SK-N-SH (cell line): ENCODE measurements at regions not wholly inside any gene's neighbourhood (a gene's known extent, or its start where the extent isn't known, plus 50 kb on each side); places are given as distances from the start of the nearest gene placed in this dataset.

Experiments
- CHD2 ChIP-seq: fragments of 150-350 bp; IDR thresholded peaks from 2 replicates; pipeline ENCODE4 v1.6.1; 2018; ENCODE audit warnings: low read length; ENCODE audit not compliant: partially characterized antibody
- CTCF ChIP-seq: fragments of 200-600 bp; sonication (generic); IDR thresholded peaks from 2 replicates; pipeline ENCODE4 v1.6.1; 2017; ENCODE audit warnings: antibody characterized with exemption, mild to moderate bottlenecking, moderate library complexity
- EP300 ChIP-seq, 2 experiments: IDR thresholded peaks; 2 replicates each; pipeline versions ENCODE4 v1.4.0 to v1.6.1; 2012; ENCODE audit warnings: borderline replicate concordance in 1 of 2, low read depth in 1 of 2, low read length in 1 of 2
- FOXM1 ChIP-seq: IDR thresholded peaks from 2 replicates; pipeline ENCODE4 v1.4.0; 2012; ENCODE audit warnings: low read depth, mild to moderate bottlenecking
- GABPA ChIP-seq: IDR thresholded peaks from 2 replicates; pipeline ENCODE4 v1.4.0; 2012; ENCODE audit warnings: low read depth, mild to moderate bottlenecking
- IRF3 ChIP-seq: fragments of 150-350 bp; IDR thresholded peaks from 2 replicates; pipeline ENCODE4 v1.6.1; 2016; ENCODE audit warnings: mild to moderate bottlenecking, low read depth, low read length
- JUND ChIP-seq: IDR thresholded peaks from 2 replicates; pipeline ENCODE4 v1.4.0; 2012
- PBX3 ChIP-seq: IDR thresholded peaks from 2 replicates; pipeline ENCODE4; 2012
- POLR2AphosphoS5 ChIP-seq: IDR thresholded peaks from 2 replicates; pipeline ENCODE4 v1.6.1; 2012; ENCODE audit warnings: low read depth, low read length
- RAD21 ChIP-seq: IDR thresholded peaks from 2 replicates; pipeline ENCODE4 v1.6.1; 2012; ENCODE audit warnings: mild to moderate bottlenecking, low read length
- REST ChIP-seq: IDR thresholded peaks from 2 replicates; pipeline ENCODE4 v1.6.1; 2012; ENCODE audit warnings: mild to moderate bottlenecking, low read depth, low read length, moderate library complexity
- SIN3A ChIP-seq: IDR thresholded peaks from 2 replicates; pipeline ENCODE4 v1.6.1; 2012; ENCODE audit warnings: low read depth, mild to moderate bottlenecking, low read length, moderate library complexity, borderline replicate concordance
- SMC3 ChIP-seq: IDR thresholded peaks from 2 replicates; pipeline ENCODE4 v1.6.1; 2012; ENCODE audit warnings: low read depth, low read length, improper control_type of control experiment
- YY1 ChIP-seq: IDR thresholded peaks from 2 replicates; pipeline ENCODE4 v1.4.0; 2012; ENCODE audit warnings: low read depth, mild to moderate bottlenecking

- no peak for TF ChIP-seq CTCF
- TF ChIP-seq PBX3 = no peak
- no peak for TF ChIP-seq CHD2
- no peak for TF ChIP-seq POLR2AphosphoS5
- TF ChIP-seq REST = no peak
- no peak for TF ChIP-seq RAD21
- no peak for TF ChIP-seq YY1
- TF ChIP-seq EP300 (IDR thresholded peaks at IDR 0.05; ENCODE audit: borderline replicate concordance in 1 of 2, low read depth in 1 of 2, low read length in 1 of 2) = peak in 1 of 2 experiments; percentile 18; a peak in 1 of 4 replicates
- no peak for TF ChIP-seq IRF3
- no peak for TF ChIP-seq SIN3A
- no peak for TF ChIP-seq JUND
- no peak for TF ChIP-seq SMC3
- TF ChIP-seq GABPA = no peak
- no peak for TF ChIP-seq FOXM1
Observed at GRCh38 chr2:12877761-12878160, 161.0 kb downstream of the TRIB2 start.
